Neural progenitor cell (in vitro differentiated cells): ENCODE measurements at regions not wholly inside any gene's neighbourhood (a gene's known extent, or its start where the extent isn't known, plus 50 kb on each side); places are given as distances from the start of the nearest gene placed in this dataset.

ENCODE experiments used
- DNase-seq: peaks from one replicate; pipeline ENCODE4 v3.0.0-alpha.2; 2016; ENCODE audit warnings: low spot score
- H2AFZ ChIP-seq: fragments of 200-600 bp; sonication (generic); replicated peaks from 2 replicates; pipeline ENCODE4 v1.6.1; 2016; ENCODE audit warnings: antibody characterized with exemption
- H3F3A ChIP-seq: fragments of 200-600 bp; sonication (generic); 2 replicates; pipeline ENCODE4 v1.6.1; 2016; ENCODE audit warnings: antibody characterized with exemption, low read depth
- H3K27ac ChIP-seq: fragments of 200-600 bp; sonication (generic); 2 replicates; pipeline ENCODE4 v1.5.1; 2016; ENCODE audit warnings: mild to moderate bottlenecking
- H3K27me3 ChIP-seq: fragments of 200-600 bp; sonication (generic); 2 replicates; pipeline ENCODE4 v1.6.1; 2016; ENCODE audit warnings: mild to moderate bottlenecking, moderate library complexity
- H3K36me3 ChIP-seq: fragments of 200-600 bp; sonication (generic); 2 replicates; pipeline ENCODE4 v1.5.1; 2016
- H3K4me1 ChIP-seq: fragments of 200-600 bp; sonication (generic); 2 replicates; pipeline ENCODE4 v1.6.1; 2016; ENCODE audit warnings: mixed run types
- H3K4me2 ChIP-seq: fragments of 200-600 bp; sonication (generic); 2 replicates; pipeline ENCODE4 v1.6.1; 2016
- H3K4me3 ChIP-seq: fragments of 200-600 bp; sonication (generic); 2 replicates; pipeline ENCODE4 v1.5.1; 2016
- H3K79me2 ChIP-seq: fragments of 200-600 bp; sonication (generic); 2 replicates; pipeline ENCODE4 v1.6.1; 2016; ENCODE audit warnings: low read depth
- H3K9ac ChIP-seq: fragments of 200-600 bp; sonication (generic); 2 replicates; pipeline ENCODE4 v1.6.1; 2016
- H3K9me3 ChIP-seq: fragments of 200-600 bp; sonication (generic); 2 replicates; pipeline ENCODE4 v1.5.1; 2016; ENCODE audit warnings: low read depth
- H4K20me1 ChIP-seq: fragments of 200-600 bp; sonication (generic); 2 replicates; pipeline ENCODE4 v1.6.1; 2016; ENCODE audit warnings: low read depth
- H3K27ac Mint-ChIP-seq: 3 replicates; pipeline ENCODE4 v1.8.0; 2021; ENCODE audit warnings: mixed read lengths
- H3K27me3 Mint-ChIP-seq: 2 replicates; pipeline ENCODE4 v1.8.0; 2022; ENCODE audit warnings: low read depth, mild to moderate bottlenecking, inconsistent platforms, moderate library complexity, mixed read lengths; ENCODE audit not compliant: insufficient read depth
- H3K36me3 Mint-ChIP-seq: 3 replicates; pipeline ENCODE4 v1.8.0; 2021; ENCODE audit warnings: mixed read lengths
- H3K4me1 Mint-ChIP-seq: 3 replicates; pipeline ENCODE4 v1.8.0; 2021; ENCODE audit warnings: mixed read lengths
- H3K4me3 Mint-ChIP-seq: 3 replicates; pipeline ENCODE4 v1.8.0; 2021; ENCODE audit warnings: mild to moderate bottlenecking, moderate library complexity, mixed read lengths
- H3K9me3 Mint-ChIP-seq: 3 replicates; pipeline ENCODE4 v1.8.0; 2020; ENCODE audit warnings: mixed read lengths
- CTCF ChIP-seq: fragments of 200-600 bp; sonication (generic); IDR thresholded peaks from 2 replicates; pipeline ENCODE4 v1.5.1; 2017; ENCODE audit warnings: antibody characterized with exemption, mild to moderate bottlenecking
- EZH2 ChIP-seq: fragments of 200-600 bp; sonication (generic); IDR thresholded peaks from 2 replicates; pipeline ENCODE4 v1.6.1; 2017; ENCODE audit warnings: antibody characterized with exemption, mild to moderate bottlenecking, moderate library complexity
- EZH2phosphoT487 ChIP-seq: fragments of 200-600 bp; sonication (generic); IDR thresholded peaks from 2 replicates; pipeline ENCODE4 v1.6.1; 2017; ENCODE audit warnings: antibody characterized with exemption

GRCh38 chr10:58932126-58932525 is 244.3 kb upstream of the PHYHIPL start:
- H2AFZ ChIP-seq = no peak overlapping the region
- no peaks in the 10 kb centered on the region for H3F3A ChIP-seq
- no peak overlapping the region for H3K9ac ChIP-seq
- H3K4me3 ChIP-seq = no peak overlapping the region
- H3K36me3 ChIP-seq = no peaks in the 10 kb centered on the region
- peaks cover 8% of the 10 kb centered on the region for H3K4me1 ChIP-seq
- TF ChIP-seq CTCF (no peak), EZH2 (no peak), EZH2phosphoT487 (no peak)
- no peak overlapping the region for H3K4me2 ChIP-seq
- H3K27ac ChIP-seq = no peak overlapping the region
- no peaks in the 10 kb centered on the region for H3K27me3 ChIP-seq
- H3K9me3 ChIP-seq = no peaks in the 10 kb centered on the region
- DNase-seq = no peak
- no peak overlapping the region for H3K27ac Mint-ChIP-seq
- H4K20me1 ChIP-seq = no peaks in the 10 kb centered on the region
- H3K79me2 ChIP-seq = no peaks in the 10 kb centered on the region
- no peaks in the 10 kb centered on the region for H3K36me3 Mint-ChIP-seq
- peaks cover 3% of the 10 kb centered on the region for H3K4me1 Mint-ChIP-seq
- H3K4me3 Mint-ChIP-seq = no peak overlapping the region
- H3K9me3 Mint-ChIP-seq = no peaks in the 10 kb centered on the region
- peaks cover 2% of the 10 kb centered on the region for H3K27me3 Mint-ChIP-seq

- Histone ChIP-seq H3K4me2 (no peak overlapping the region), H2AFZ (no peak overlapping the region), H3K4me3 (no peak overlapping the region), H3K27ac (no peak overlapping the region), H3K79me2 (no peaks in the 10 kb centered on the region), H3K9ac (no peak overlapping the region), H3K36me3 (no peaks in the 10 kb centered on the region), H3K4me1 (peaks cover 8% of the 10 kb centered on the region), H4K20me1 (no peaks in the 10 kb centered on the region), H3K9me3 (no peaks in the 10 kb centered on the region), H3K27me3 (no peaks in the 10 kb centered on the region), H3F3A (no peaks in the 10 kb centered on the region)
- H3K9me3 Mint-ChIP-seq = no peaks in the 10 kb centered on the region
- no peak for DNase-seq
- no peak overlapping the region for H3K4me3 Mint-ChIP-seq
- peaks cover 3% of the 10 kb centered on the region for H3K4me1 Mint-ChIP-seq
- H3K27me3 Mint-ChIP-seq = peaks cover 2% of the 10 kb centered on the region
- no peak overlapping the region for H3K27ac Mint-ChIP-seq
- no peaks in the 10 kb centered on the region for H3K36me3 Mint-ChIP-seq
- TF ChIP-seq EZH2 (no peak), EZH2phosphoT487 (no peak)
Observed at GRCh38 chr10:58932577-58933314, 243.7 kb upstream of the PHYHIPL start.

DNA sequence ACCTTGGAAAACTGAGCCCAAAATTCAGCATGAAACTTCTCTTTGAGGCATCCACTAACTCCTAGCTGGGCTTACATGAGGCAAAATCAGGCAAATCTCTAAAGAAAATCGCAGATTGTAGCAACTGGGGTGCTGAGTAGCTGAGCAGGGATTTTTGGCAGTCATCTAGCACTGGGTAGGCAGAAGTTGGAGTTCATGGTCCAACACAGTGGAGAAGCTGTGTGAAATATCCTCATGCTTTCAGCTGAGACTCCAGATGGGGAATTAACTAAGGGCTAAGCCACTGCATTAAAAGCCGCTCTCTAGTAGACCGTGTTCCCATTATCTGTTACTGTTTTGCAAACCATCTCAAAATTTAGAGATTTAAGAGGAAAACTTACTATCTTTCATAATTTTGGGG is 240.1 kb upstream of the PHYHIPL start:
- no peak overlapping the region for H3K4me3 Mint-ChIP-seq
- H4K20me1 ChIP-seq = no peaks in the 10 kb centered on the region
- no peak overlapping the region for H3K9ac ChIP-seq
- no peak for TF ChIP-seq EZH2phosphoT487
- no peak for TF ChIP-seq CTCF
- no peak for TF ChIP-seq EZH2
- no peak overlapping the region for H3K4me3 ChIP-seq
- H3F3A ChIP-seq = no peaks in the 10 kb centered on the region
- H3K27me3 Mint-ChIP-seq = peaks cover 4% of the 10 kb centered on the region
- H3K9me3 Mint-ChIP-seq = no peaks in the 10 kb centered on the region
- H3K9me3 ChIP-seq = no peaks in the 10 kb centered on the region
- H3K4me2 ChIP-seq = no peak overlapping the region
- no peak overlapping the region for H3K27ac ChIP-seq
- no peak overlapping the region for H2AFZ ChIP-seq
- H3K4me1 Mint-ChIP-seq = peaks cover 3% of the 10 kb centered on the region
- H3K27me3 ChIP-seq = no peaks in the 10 kb centered on the region
- no peaks in the 10 kb centered on the region for H3K36me3 ChIP-seq
- H3K27ac Mint-ChIP-seq = no peak overlapping the region
- no peaks in the 10 kb centered on the region for H3K79me2 ChIP-seq
- peaks cover 8% of the 10 kb centered on the region for H3K4me1 ChIP-seq
- no peaks in the 10 kb centered on the region for H3K36me3 Mint-ChIP-seq
- DNase-seq = no peak

DNA sequence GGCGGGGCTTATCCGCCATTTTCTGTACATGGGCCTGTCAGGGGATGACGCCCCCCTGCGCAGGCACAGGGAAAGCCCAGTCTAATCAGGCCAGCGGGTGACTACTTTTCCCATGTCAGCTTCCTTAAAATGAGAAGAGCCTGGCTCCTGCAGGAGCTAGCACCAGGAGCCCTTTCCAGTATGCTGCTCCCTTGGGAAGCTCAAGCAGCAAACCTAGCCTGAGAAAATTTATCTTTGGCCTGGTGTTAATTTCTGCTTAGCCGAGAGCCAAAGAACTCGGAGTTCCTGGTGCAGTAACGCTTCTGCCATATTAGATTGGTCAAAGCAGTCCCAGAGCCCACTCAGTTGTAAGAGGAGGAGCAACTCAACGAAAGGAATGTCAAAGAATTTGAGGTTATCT is 239.0 kb upstream of the PHYHIPL start:
- H3K27me3 Mint-ChIP-seq = peaks cover 4% of the 10 kb centered on the region
- no peaks in the 10 kb centered on the region for H3K9me3 ChIP-seq
- no peaks in the 10 kb centered on the region for H3K36me3 Mint-ChIP-seq
- H3K9me3 Mint-ChIP-seq = no peaks in the 10 kb centered on the region
- H3K4me1 Mint-ChIP-seq = peaks cover under 1% of the 10 kb centered on the region
- no peak overlapping the region for H3K4me2 ChIP-seq
- no peak for DNase-seq
- H3K4me1 ChIP-seq = peaks cover 8% of the 10 kb centered on the region
- no peak for TF ChIP-seq EZH2phosphoT487
- no peak for TF ChIP-seq CTCF
- no peak for TF ChIP-seq EZH2
- no peak overlapping the region for H3K4me3 ChIP-seq
- H3K36me3 ChIP-seq = no peaks in the 10 kb centered on the region
- H4K20me1 ChIP-seq = no peaks in the 10 kb centered on the region
- H3F3A ChIP-seq = no peaks in the 10 kb centered on the region
- no peak overlapping the region for H3K27ac ChIP-seq
- no peak overlapping the region for H3K27ac Mint-ChIP-seq
- H3K9ac ChIP-seq = no peak overlapping the region
- H3K4me3 Mint-ChIP-seq = no peak overlapping the region
- no peaks in the 10 kb centered on the region for H3K79me2 ChIP-seq
- H3K27me3 ChIP-seq = no peaks in the 10 kb centered on the region
- H2AFZ ChIP-seq = no peak overlapping the region
